Dendritic cell treated with granulocyte-macrophage colony-stimulating factor and Interleukin-4, amounts not matched to agents 40 ng/mL and 50 ng/mL, for 4 days (primary cell): ENCODE measurements at regions not wholly inside any gene's neighbourhood (a gene's known extent, or its start where the extent isn't known, plus 50 kb on each side); places are given as distances from the start of the nearest gene placed in this dataset.

ENCODE experiments used
- H3K27ac Mint-ChIP-seq: one replicate; pipeline ENCODE4 v1.8.0; 2022; ENCODE audit warnings: mild to moderate bottlenecking, mixed read lengths
- H3K27me3 Mint-ChIP-seq: one replicate; pipeline ENCODE4 v1.8.0; 2022; ENCODE audit warnings: mild to moderate bottlenecking, mixed read lengths
- H3K36me3 Mint-ChIP-seq: one replicate; pipeline ENCODE4 v1.8.0; 2022; ENCODE audit warnings: low read depth, mixed read lengths
- H3K4me1 Mint-ChIP-seq: one replicate; pipeline ENCODE4 v1.8.0; 2022; ENCODE audit warnings: low read depth, mixed read lengths
- H3K4me3 Mint-ChIP-seq: one replicate; pipeline ENCODE4 v1.8.0; 2022; ENCODE audit warnings: mild to moderate bottlenecking, moderate library complexity, mixed read lengths
- H3K9me3 Mint-ChIP-seq: one replicate; pipeline ENCODE4 v1.8.0; 2022; ENCODE audit warnings: mixed read lengths
- intact Hi-C: fragments of 100-400 bp; cut with micrococcal nuclease; formaldehyde crosslinking; loops from one replicate; pipeline ENCODE4 v1.15.0; 2022

GRCh38 chr5:153895266-153895665 lies 143.4 kb downstream of the FAM114A2 start:
- Mint-ChIP-seq H3K4me1 (peaks cover 14% of the 10 kb centered on the region), H3K9me3 (no peaks in the 10 kb centered on the region), H3K36me3 (no peaks in the 10 kb centered on the region), H3K4me3 (no peak overlapping the region), H3K27ac (no peak overlapping the region), H3K27me3 (peaks cover 1% of the 10 kb centered on the region)
- intact Hi-C loops = no loop called here

- peaks cover 14% of the 10 kb centered on the region for H3K4me1 Mint-ChIP-seq
- H3K27me3 Mint-ChIP-seq = peaks cover 1% of the 10 kb centered on the region
- intact Hi-C loops = no loop called here
- no peaks in the 10 kb centered on the region for H3K36me3 Mint-ChIP-seq
- H3K27ac Mint-ChIP-seq = no peak overlapping the region
- H3K9me3 Mint-ChIP-seq = no peaks in the 10 kb centered on the region
- no peak overlapping the region for H3K4me3 Mint-ChIP-seq
Observed at GRCh38 chr5:153893817-153894216, 144.9 kb downstream of the FAM114A2 start.

DNA sequence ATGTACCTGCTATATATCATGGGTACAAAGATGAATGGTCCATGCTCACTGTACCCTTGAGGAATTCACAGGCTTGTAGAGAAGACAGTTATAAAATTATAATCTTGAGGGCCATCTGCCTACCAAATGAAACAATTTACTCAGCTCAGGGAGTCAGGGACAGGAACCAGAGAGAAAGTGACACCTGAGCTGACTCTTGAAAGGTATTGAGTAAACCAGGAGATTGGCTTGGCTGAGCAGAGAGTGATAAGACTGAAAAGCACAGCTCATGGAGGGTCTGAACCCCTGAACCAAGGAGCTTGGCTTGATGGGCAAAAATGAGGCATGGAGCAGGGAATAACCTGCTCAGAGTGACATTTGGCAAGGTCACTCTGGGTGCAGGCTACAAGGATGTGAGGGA lies 147.3 kb downstream of the FAM114A2 start:
- no peak overlapping the region for H3K27ac Mint-ChIP-seq
- no peak overlapping the region for H3K4me3 Mint-ChIP-seq
- no peaks in the 10 kb centered on the region for H3K9me3 Mint-ChIP-seq
- intact Hi-C loops = no loop called here
- peaks cover 1% of the 10 kb centered on the region for H3K27me3 Mint-ChIP-seq
- peaks cover 6% of the 10 kb centered on the region for H3K4me1 Mint-ChIP-seq
- H3K36me3 Mint-ChIP-seq = no peaks in the 10 kb centered on the region

DNA sequence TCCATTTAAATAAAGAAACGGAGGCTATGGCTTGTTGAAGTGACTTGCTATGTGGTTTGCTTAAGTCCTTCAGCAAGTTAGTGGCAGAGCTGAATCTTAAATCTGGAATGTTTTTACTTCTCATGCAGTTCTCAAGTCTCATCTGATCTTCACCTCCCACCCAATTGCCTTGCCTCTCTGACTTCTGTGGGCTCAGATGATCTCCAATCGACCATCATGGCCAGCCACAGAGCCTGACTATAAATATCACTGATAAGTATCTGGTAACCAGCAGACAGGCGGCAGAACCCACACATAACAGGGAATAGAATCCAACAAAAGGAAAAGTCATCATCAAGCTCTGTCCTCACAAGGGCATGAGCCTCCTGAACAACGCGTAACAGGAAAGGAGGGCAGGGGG lies 149.9 kb downstream of the FAM114A2 start:
- H3K9me3 Mint-ChIP-seq = no peaks in the 10 kb centered on the region
- no peak overlapping the region for H3K4me3 Mint-ChIP-seq
- H3K27me3 Mint-ChIP-seq = no peaks in the 10 kb centered on the region
- H3K4me1 Mint-ChIP-seq = no peaks in the 10 kb centered on the region
- H3K36me3 Mint-ChIP-seq = no peaks in the 10 kb centered on the region
- intact Hi-C loops = no loop called here
- H3K27ac Mint-ChIP-seq = no peak overlapping the region

- no peak overlapping the region for H3K4me3 Mint-ChIP-seq
- H3K36me3 Mint-ChIP-seq = no peaks in the 10 kb centered on the region
- no peaks in the 10 kb centered on the region for H3K4me1 Mint-ChIP-seq
- H3K27ac Mint-ChIP-seq = no peak overlapping the region
- no peaks in the 10 kb centered on the region for H3K9me3 Mint-ChIP-seq
- intact Hi-C loops = no loop called here
- H3K27me3 Mint-ChIP-seq = no peaks in the 10 kb centered on the region
Observed at GRCh38 chr5:153885141-153885540, 153.6 kb downstream of the FAM114A2 start.

- Mint-ChIP-seq H3K4me3 (no peak overlapping the region), H3K27ac (no peak overlapping the region), H3K9me3 (no peaks in the 10 kb centered on the region), H3K36me3 (no peaks in the 10 kb centered on the region), H3K4me1 (no peaks in the 10 kb centered on the region), H3K27me3 (no peaks in the 10 kb centered on the region)
- intact Hi-C loops = no loop called here
Observed at GRCh38 chr5:153884612-153884957, 154.1 kb downstream of the FAM114A2 start.

DNA sequence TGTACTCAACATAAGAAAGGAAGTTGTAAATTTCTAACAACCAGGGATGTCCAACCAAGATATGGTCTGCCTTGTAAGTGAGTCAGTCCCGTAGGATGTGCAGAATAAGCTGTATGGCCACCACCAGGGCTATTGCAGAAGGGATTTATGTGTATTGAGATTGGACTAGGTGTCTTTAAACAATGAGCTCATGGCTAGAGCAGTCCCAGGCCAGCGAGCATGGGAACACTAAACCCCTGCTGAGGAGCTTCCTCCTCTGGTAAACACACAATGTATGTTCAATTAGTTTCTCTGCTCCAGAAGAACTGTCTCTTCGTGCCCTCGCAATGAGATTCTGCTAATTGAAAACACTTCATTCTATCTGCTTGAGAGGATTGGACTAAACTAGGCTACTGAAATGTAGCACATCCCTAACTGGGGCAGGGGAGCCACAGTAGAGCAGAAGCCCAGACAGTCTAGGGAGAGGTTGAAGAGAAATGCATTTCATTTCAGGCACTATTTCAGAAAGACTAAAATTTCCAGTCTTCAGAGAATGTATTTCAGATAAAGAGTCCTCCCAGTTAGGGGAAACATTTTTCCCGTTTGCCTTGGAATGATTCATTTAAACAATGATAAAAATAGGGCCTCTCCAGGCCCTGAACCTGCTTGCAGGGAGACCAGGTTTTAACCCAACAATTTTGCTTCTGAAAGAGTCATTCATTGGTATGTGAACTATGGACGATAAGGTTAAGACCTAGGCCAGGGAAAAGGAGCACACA lies 154.7 kb downstream of the FAM114A2 start:
- H3K4me3 Mint-ChIP-seq = no peak overlapping the region
- intact Hi-C loops = no loop called here
- no peaks in the 10 kb centered on the region for H3K4me1 Mint-ChIP-seq
- no peaks in the 10 kb centered on the region for H3K36me3 Mint-ChIP-seq
- H3K9me3 Mint-ChIP-seq = no peaks in the 10 kb centered on the region
- no peak overlapping the region for H3K27ac Mint-ChIP-seq
- H3K27me3 Mint-ChIP-seq = no peaks in the 10 kb centered on the region

GRCh38 chr5:153881687-153882086 lies 157.0 kb downstream of the FAM114A2 start:
- Mint-ChIP-seq H3K4me1 (no peaks in the 10 kb centered on the region), H3K4me3 (no peak overlapping the region), H3K27me3 (no peaks in the 10 kb centered on the region), H3K9me3 (no peaks in the 10 kb centered on the region), H3K36me3 (no peaks in the 10 kb centered on the region), H3K27ac (no peak overlapping the region)
- intact Hi-C loops = no loop called here

- no peak overlapping the region for H3K4me3 Mint-ChIP-seq
- intact Hi-C loops = no loop called here
- H3K9me3 Mint-ChIP-seq = no peaks in the 10 kb centered on the region
- no peaks in the 10 kb centered on the region for H3K27me3 Mint-ChIP-seq
- no peak overlapping the region for H3K27ac Mint-ChIP-seq
- H3K4me1 Mint-ChIP-seq = no peaks in the 10 kb centered on the region
- no peaks in the 10 kb centered on the region for H3K36me3 Mint-ChIP-seq
Observed at GRCh38 chr5:153880106-153880505, 158.6 kb downstream of the FAM114A2 start.

DNA sequence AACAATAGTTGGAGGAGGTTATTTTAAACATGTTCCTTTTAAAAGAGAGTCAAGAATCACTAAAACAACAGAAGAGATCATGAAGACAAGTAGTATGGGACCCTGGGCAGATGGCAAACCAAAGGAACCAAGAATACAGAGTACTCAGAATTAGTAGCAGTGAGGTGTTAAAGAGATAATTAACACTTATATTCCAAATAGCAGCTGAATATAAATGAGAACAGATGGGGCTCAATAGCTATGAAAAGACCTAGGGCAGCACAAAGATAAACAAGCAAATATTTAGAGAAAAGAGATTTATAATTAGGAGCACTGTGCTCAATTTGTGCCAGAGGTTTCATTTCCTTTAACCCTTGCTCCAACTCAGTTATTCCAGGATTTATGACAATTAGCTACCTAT lies 159.1 kb downstream of the FAM114A2 start:
- H3K36me3 Mint-ChIP-seq = no peaks in the 10 kb centered on the region
- intact Hi-C loops = no loop called here
- H3K27me3 Mint-ChIP-seq = no peaks in the 10 kb centered on the region
- H3K27ac Mint-ChIP-seq = no peak overlapping the region
- no peaks in the 10 kb centered on the region for H3K9me3 Mint-ChIP-seq
- H3K4me1 Mint-ChIP-seq = no peaks in the 10 kb centered on the region
- no peak overlapping the region for H3K4me3 Mint-ChIP-seq

DNA sequence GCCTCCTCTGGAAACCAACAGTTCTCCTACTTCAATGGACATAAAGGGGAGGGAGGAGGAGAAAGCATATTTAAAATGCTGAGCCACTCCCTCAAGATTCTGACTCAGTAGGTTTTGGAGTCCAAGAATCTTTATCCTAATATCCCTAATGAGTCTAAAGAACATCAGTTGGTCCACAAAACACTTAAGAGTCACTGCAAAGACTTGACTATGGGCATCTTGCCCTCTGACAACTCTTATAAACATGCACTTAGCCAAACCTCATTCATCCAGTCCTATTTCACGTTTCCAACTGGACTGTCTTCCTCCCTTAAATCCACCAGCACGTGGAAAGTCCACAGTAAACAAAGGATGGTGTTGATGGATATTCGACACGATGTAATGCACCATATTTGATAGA lies 172.5 kb downstream of the FAM114A2 start:
- Mint-ChIP-seq H3K36me3 (no peaks in the 10 kb centered on the region), H3K27me3 (no peaks in the 10 kb centered on the region), H3K4me1 (no peaks in the 10 kb centered on the region), H3K9me3 (no peaks in the 10 kb centered on the region), H3K4me3 (no peak overlapping the region), H3K27ac (no peak overlapping the region)
- intact Hi-C loops = no loop called here

DNA sequence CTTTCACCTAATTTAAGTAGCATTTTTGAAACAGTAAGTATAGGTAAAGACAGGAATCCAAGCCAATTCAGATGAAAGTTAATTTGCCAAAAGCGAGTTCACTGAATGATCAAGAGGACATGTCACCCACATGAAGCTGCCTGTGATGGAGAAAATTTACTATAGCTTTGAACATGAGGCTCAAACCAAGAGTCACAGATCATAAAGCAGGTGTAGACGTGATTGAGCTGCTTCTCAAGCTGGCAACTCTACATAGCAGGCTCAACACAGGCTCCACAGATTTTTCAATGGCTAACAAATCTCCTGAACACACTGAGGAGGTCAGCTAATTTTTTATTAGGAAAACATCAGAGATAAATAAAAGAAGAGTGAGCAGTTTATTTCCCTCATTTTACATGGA lies 173.7 kb downstream of the FAM114A2 start:
- H3K4me3 Mint-ChIP-seq = no peak overlapping the region
- no peaks in the 10 kb centered on the region for H3K4me1 Mint-ChIP-seq
- no peaks in the 10 kb centered on the region for H3K27me3 Mint-ChIP-seq
- no peaks in the 10 kb centered on the region for H3K9me3 Mint-ChIP-seq
- intact Hi-C loops = no loop called here
- no peak overlapping the region for H3K27ac Mint-ChIP-seq
- no peaks in the 10 kb centered on the region for H3K36me3 Mint-ChIP-seq

DNA sequence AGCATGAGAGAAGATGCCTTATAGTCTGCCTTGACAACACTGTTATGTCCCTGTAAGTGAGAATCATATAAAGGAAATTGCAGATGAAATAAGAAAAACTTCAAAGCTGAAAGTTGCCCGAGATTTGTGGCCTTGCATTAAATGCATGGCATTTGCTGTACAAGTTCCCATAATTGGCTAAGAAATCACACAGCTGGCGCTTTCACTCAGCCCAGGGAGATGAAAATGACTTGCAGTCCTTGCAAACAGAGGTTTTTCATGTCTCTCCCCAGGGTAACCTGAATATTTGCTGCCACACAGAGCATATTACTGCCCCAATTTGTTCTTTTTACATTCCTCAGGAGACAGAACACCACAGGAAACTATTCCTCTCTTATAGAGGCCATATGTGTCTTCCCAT lies 174.8 kb downstream of the FAM114A2 start:
- Mint-ChIP-seq H3K27ac (no peak overlapping the region), H3K27me3 (no peaks in the 10 kb centered on the region), H3K36me3 (no peaks in the 10 kb centered on the region), H3K9me3 (peaks cover 5% of the 10 kb centered on the region), H3K4me1 (no peaks in the 10 kb centered on the region), H3K4me3 (no peak overlapping the region)
- intact Hi-C loops = no loop called here
